ENCODE measurements at regions not wholly inside any gene's neighbourhood (a gene's known extent, or its start where the extent isn't known, plus 50 kb on each side); places are given as distances from the start of the nearest gene placed in this dataset.

GRCh38 chr3:156612903-156613302 lies 58.0 kb upstream of the SSR3 start:
- TF ChIP-seq CTCF (IDR thresholded peaks at IDR 0.05 in 8 of 11, conservative IDR thresholded peaks at IDR 0.05 in 3 of 11) (no peak), POLR2AphosphoS5 (IDR thresholded peaks at IDR 0.05) (no peak), POLR2A (IDR thresholded peaks at IDR 0.05) (no peak)
